HG02763 (cell line): ENCODE measurements at regions not wholly inside any gene's neighbourhood (a gene's known extent, or its start where the extent isn't known, plus 50 kb on each side); places are given as distances from the start of the nearest gene placed in this dataset.

Experiments used
- ATAC-seq: cut with Tn5 transposase; IDR thresholded peaks from one replicate; pipeline ENCODE4 v1.9.1; 2021; ENCODE audit warnings: mild to moderate bottlenecking, moderate library complexity; ENCODE audit not compliant: unreplicated experiment

DNA sequence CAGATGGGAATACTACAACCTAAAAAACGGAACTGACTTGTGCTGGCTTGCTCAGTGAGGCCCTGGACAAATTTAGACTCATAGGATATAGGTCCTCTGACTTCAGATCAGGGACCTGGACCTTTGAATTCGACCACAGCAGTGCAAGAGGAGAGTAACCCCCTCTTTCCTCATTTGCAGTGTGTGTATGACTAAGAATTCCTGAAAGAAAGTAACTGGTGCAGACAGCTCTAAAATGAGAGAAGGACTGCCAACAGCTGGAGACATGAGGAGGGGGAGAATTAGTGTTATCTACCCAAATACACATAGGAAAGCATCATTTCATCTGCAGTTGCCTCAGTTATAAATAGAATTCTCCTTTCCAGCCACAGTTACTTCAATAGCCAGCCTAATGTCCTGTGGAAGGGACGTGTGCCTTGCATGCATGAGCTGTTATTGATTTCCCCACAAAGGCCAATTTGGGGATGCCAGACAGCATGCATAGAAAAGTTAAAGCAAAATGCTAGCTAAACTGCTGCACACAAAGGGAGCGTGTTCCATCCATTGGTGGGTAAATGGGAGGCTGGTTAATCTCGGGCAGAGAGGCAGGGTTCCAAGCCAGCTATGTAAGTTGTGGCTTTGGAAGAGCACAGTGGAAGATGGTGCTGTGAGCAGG is 442.7 kb downstream of the CDK5RAP2 start:
- no peak for ATAC-seq

DNA sequence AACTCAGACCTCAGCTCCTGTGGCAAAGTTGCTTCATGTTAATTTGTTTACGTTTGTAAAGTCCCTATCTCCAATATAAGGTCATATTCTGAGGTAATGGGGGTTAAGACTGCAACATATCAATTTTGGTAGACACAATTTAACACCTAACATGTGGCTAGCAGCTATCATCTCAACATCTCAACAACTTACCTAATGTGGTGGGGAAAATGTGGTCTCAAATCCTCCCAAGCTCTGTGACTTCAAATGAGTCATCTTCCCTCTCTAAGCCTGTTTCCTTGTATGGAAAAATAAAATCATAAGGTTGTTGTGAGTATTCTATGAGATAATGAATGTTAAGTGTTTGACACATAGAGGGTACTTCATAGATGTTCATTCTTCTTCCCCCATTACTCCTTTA is 443.3 kb downstream of the CDK5RAP2 start:
- ATAC-seq, result no peak

DNA sequence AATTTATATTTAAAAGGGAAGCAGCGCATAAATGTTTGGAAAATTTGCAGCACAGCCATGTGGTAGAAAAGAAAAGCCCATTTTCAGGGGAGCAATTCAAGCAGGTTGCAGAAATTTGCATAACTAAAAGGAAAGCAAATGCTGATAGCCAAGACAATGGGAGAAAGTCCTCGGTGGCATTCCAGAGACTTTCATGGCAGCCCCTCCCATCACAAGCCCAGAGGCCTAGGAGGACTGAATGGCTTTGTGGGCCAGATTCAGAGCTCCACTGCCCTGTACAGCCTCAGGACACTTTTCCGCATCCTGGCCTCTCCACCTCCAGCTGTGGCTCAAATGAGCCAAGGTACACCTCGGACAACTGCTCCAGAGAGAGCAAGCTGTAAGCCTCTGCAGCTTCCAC is 462.9 kb downstream of the CDK5RAP2 start:
- no peak for ATAC-seq

DNA sequence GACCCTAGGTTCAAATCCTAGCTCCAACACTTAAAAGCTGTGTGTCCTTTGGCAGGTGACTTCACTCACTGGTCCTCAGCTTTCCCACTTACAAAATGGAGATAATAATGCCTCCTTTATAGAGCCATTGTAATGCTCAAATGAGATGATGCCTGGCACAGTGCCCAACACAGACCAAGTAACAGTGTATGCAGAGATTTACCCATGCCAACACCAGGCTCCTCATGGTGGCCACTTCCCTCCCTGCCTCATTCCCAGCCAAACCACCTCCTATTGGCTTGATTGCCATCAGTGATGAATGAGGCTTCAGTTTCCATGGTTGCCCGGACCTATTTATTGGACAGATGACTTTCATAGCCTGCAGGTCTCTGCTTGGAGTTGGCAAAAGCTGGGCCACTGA is 469.4 kb downstream of the CDK5RAP2 start:
- ATAC-seq, result no peak

DNA sequence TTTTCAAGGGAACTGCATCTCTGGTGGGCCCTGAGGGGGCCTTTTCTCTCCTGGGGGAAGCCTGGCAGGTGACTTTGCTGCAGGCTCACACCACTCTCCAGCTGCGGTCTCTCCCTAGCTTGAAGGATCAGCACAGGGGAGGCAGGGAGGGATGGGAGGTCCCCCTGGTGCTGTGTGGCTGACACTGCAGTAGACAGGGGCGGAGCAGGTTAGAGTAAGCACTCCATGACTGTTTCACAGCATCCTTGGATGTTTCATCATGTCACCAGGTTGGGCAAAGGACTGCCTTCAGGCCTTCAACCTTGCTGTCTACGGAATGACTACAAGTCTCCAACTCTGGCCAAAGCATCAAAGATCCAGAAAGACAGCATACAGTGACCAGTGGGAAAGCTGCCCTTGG is 470.7 kb downstream of the CDK5RAP2 start:
- ATAC-seq, result no peak

DNA sequence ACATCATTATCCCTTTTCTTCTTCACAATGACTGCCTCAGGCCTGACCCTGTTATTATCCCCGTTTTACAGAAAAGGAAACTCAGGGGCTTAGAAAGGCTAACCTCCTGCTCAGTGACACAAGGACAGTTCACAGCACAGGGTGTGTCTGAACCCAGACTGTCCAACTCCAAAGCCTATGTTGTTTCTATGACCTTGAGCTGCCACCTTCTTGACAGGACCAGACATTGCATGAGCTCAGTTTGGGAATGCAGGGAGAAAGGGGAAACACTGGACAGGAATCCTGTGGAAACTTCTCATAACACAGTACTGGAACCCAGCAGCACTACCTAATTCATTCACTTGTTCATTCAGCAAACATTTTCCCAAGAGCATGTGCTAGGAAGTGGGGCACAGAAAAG is 472.8 kb downstream of the CDK5RAP2 start:
- ATAC-seq, result no peak

DNA sequence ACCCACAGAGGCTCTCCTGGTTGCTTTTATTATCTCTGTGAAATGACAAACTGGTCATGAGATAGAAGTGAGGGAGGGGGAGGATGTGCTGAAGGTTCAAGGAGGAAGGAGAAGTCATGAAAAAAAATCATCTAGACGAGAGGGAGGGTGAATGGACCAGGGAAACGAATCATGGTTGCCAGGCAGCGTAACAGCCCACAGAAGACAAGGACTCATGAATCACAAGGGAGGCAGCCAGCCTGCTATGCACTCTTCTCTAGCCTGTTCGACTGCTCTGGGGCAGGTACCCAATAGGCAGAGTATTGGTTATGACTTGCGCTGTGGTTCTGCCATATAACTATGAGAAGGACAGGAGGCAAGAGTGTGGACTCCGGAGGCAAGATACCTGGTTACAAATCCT is 475.2 kb downstream of the CDK5RAP2 start:
- ATAC-seq, result no peak

DNA sequence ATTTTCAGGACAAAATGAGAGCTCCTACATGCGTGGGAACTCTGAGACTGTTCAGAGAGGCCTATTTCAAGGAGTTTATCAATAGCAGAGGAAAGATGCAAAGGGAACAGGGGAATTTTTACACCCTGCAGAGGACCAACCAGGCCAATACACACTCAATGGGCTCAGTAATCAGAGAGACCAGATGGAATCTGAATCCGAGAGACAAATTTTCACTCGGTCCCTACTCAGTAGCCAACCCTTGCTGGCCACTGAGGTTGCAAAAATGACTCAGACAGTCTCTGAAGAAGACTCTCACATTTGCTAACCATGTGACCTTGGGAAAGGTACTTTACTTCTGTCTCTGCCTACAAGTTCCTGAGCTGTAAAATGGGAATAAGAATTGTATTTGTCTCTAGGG is 479.4 kb downstream of the CDK5RAP2 start:
- ATAC-seq, result no peak

DNA sequence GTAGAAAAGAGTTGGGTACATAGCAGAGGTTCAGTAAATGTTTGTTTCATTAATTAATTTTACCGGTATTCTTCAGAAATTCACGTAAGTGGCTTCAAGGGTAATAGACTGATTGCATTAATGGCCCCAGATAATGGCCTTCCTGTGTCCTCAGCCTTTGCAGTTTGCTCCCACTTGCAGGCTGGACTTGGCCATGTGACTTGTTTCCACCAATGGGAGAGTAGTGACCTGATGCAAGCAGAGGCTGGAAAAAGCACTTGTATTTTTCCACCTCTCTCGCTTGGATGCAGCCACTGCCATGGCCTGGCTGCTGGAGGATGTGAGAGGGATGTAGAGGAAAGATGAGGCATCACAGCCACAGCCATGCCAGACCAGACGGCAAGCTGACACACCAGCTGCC is 480.9 kb downstream of the CDK5RAP2 start:
- no peak for ATAC-seq

DNA sequence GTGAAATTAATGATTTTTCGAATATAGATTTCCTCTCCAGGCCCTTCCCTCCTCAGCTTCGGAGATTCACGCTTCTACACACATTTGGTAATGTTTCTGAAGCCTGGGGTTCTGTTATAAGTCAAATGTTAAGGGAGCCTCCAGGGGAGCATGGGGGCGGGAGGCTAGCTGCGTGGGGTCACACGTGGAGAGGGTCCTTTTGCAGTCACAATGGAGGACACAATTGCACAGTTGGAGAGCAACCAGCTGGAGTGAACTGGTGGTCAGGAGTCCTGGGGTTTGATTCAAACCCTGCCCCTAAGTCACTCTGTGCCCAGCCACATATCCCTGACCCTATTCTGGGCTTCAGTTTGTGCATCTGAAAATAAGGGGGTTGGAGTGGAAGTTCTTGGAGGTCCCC is 481.4 kb downstream of the CDK5RAP2 start:
- ATAC-seq, result no peak

DNA sequence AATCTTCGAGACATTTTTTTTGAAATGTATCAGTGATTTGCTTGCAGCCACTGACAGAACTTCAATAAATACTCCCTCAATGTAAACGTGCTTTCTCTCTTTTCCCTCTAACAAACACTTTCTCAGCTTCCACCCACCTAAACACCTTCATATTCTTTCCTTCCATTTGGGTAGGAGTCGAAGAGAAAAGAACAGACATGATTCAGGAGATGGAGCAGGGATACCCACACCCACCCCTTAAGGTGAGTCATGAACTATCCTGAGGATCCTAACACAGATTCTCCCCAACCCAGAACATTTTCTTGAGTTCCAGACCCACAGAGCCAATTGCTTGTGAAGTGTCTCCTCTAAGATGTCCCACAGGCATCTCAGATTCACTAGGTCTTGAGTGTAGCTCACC is 488.8 kb downstream of the CDK5RAP2 start:
- ATAC-seq, result no peak

DNA sequence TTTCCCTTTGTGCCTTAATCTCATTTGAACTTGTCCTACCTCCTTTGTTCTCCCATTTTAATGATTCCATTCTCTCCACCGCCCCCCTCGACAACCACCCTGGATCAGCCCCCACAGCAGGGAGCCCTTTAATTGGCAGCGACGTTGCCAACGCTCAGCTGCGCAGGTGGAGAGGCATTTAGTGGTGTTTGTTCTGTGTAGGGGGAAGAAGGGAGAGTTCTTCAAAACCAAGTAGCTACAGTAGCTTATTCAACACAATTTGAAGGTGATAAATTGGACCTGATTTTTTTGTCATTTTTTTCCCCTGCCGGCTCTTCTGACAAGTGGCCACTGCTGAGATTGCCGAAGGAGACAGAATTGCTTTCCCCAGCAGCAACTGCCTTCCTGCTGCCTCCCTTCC is 499.1 kb downstream of the CDK5RAP2 start:
- no peak for ATAC-seq

DNA sequence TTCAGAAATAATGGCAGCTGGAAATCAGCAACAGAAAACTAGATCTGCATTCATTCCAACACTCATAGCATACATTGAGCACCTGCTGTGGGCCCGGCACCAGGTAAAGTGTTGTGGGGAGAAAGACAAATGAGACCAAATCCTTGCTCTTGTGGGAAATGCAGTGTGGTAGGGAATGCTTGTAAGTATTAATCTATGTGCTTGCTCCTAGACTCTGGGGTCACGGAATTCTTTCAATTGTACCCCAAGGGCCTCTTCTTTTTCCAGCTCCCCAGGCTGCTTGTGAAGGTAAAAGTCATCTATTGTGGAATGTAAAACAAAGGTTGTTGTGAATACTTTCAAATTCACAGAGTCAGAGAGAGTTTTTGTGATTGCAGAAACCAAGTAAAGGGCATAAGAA is 501.9 kb downstream of the CDK5RAP2 start:
- ATAC-seq, result no peak

DNA sequence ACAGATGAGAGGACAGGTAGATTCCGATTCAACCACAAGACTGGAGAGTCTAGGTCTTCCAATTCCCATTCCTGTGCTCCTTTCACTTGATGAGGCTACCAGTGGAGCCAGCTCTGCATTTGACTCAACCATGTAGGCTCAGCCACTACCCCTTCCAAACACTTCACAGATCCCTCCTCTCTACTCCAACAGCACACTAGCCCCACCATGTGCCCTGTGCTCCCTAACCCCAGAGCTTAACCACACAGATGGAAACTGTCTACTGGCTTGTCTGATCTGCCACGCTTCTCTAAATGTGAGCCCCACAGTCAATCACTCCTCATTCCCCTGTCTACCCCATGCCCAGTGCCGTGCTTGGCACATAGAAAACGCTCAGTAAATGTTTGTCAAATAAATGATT is 508.2 kb downstream of the CDK5RAP2 start:
- no peak for ATAC-seq

DNA sequence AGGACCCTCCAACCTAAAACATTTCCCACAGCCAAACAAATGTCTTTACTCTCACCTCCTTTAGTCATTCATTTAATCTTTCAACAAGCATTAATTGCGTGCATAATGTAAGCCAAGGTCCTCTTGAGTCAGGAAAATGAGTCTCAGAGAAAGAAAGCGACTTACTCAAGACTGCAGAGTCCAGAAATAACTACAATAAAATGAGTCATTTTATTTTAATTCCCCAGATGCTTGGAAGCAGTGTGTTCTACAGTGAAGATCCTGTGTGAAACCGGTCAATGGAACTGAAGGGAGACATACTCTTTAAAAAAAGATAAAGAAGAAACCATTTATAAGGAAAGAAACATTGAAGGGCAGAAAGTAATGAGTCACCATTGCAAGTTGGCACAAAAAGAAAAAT is 513.7 kb downstream of the CDK5RAP2 start:
- ATAC-seq, result no peak

DNA sequence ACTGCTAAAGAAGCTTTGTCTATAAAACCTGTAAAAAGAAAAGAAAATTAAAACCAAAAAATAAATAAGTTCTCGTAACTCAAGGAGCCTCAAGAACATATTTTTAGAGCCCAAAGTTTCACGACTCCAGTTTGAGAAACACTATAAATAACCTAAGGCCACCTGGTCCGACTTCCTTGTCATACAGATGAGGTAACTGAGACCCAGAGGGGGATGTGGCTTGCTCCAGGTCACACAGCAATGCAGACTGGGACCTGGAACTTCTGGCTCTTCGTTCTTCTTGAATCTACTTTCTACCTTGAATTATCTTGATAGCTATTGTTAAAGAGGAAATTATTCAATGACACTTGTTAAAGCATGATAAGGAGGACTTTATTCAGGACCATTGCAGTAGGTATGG is 514.8 kb downstream of the CDK5RAP2 start:
- ATAC-seq, result no peak

DNA sequence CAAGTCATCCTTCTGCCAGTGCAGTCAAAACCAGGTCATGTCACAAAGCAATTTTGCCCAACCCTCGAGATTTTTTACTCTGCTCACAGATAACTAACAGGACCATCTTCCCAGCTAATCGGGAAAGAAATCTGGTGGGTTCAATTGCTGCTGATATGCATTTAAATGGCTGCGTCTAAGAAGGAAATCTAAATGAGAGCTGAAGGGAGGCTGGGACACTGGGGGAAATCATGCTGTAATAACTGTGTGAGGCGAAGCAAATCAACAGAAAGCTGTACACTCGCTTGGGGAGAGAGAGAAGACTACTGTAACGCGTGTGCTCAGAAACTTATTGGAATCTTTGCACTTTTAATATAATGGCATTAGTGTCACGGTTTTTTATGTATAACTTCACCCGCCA is 535.0 kb downstream of the CDK5RAP2 start:
- ATAC-seq, result no peak

DNA sequence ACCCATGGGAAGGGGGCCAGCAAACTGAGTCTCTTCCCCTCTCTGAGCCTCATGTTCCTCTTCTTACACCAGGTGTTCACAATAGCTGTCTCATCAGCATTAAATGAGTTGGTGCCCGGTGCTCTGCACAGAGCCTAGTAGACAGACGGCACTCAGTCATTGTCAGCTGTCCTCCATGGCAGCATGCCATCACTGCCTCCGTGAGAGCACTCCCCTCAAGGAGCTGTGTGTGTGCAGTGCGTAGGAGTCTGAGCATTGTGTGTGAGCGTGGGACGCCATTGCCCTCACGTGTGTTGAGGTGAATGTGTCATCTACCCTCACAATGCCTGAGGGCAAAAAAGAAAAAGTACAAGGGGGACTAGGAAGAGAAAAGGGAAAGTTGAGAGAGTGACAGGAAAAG is 536.5 kb downstream of the CDK5RAP2 start:
- ATAC-seq, result no peak

DNA sequence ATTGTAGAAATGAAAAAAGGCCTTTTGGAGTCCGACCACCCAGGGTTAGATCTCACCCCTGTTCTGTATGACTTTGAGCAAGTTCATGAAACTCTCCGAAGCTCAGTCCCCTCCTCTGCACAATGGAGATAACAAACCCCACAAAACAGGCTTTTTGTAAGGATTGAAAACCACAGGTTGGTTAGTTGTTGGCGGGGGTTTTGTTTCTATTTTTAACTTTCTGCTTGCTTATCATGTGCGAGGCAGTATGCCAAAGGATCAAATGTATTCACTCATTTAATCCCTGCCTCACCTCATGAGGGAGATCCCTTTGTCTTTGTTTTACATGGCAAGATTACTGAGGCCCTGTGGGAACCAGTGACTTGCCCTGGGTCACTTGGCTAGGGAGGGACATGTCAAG is 539.1 kb downstream of the CDK5RAP2 start:
- ATAC-seq, result no peak

DNA sequence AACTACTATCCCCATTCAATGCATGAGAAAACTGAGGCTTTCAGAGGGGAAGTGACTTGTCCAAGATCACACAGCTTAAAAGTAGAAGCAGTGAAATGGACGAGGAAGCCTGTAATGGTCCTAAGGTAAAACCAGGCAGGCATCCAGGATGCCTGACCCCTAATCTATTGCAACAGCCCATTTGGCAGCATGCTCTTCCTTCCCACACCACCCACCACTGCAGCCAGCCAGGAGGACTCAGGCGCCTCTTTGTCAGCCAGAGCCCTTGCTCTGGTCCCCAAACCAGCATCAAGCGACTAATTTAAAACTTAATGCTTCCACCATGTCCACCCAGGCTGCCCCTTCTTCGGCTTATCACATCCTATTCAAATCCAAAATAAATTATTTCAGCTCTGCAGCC is 541.6 kb downstream of the CDK5RAP2 start:
- no peak for ATAC-seq

DNA sequence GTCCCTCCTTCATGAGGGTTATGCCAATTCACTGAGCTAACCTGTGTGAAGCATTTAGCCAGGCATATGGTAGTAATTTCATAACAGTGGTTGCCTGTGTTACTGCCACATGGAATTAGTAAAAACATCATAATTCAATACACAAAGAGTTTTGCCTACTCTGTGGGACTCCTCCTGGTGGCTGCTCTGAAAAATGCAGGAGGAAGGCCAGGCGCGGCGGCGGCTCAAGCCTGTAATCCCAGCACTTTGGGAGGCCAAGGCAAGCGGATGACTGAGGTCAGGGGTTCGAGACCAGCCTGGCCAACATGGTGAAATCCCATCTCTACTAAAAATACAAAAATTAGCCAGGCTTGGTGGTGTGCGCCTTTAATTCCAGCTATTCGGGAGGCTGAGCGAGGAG is 547.3 kb downstream of the CDK5RAP2 start:
- no peak for ATAC-seq

DNA sequence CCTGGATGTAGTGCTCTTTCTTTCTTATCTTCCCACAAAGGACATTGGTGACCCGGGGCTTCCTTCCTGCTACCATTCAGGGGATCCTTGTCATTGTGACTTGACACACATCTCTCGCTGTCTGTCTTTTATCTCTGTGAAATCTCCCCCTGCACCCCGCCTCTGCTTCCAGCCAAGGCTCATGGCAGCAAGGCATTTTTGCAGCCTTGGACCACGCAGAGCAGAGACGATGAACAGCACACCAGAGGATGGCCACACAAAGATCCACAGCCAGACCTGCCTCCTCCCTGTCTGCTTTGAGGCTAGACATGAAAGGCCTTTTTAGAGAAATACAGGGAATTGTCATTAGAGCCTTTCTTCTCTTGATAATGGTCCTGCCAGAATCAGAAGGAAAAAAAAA is 549.1 kb downstream of the CDK5RAP2 start:
- no peak for ATAC-seq

DNA sequence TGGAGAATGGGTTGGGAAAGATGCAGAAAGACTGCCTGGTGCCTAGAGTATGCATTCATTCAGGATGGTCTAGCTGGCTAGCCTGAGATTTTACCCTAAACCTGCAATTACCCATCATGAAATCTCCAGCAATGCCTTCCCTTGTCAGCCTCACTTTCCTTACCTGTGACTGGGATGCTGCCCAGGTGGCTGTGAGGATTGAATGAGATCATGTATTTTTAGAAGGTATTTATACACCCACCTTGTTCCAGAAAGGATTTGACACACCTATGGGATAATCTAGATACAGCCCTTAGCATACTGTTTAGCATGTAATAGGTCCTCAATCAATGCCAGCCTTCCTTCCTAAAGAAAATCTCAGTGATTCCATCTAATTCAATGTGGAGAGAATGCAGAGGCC is 561.4 kb downstream of the CDK5RAP2 start:
- no peak for ATAC-seq

DNA sequence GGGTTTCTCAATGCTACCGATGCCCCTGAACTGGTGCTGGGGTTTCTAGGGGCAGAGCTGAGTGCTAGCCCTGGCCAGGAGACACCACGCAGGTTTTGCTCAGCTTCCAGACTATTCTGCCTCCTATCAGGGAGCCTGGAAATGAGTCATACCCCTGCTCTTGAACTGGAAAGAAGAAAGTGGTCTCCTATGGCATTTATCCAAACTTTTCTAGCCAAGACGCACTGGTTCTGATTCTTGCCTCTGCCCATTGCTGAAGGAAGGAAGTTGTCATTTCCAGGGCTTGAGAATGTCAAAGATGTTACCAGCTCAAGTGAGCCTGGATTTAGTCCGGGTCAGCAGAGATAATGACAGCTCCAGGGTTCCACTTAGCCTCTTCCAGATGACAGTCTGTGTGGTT is 561.9 kb downstream of the CDK5RAP2 start:
- no peak for ATAC-seq
